Spleen (tissue), 11 donors: ENCODE measurements at regions not wholly inside any gene's neighbourhood (a gene's known extent, or its start where the extent isn't known, plus 50 kb on each side); places are given as distances from the start of the nearest gene placed in this dataset.

ENCODE experiments used
- DNase-seq: peaks from one replicate; pipeline ENCODE4 v3.0.0-alpha.2; 2020
- H3K27ac ChIP-seq, 8 donors: fragments of 200-600 bp; sonication (generic) in 7 of 8; 1 replicate in 4 of 8; 2 replicates in 4 of 8; pipeline versions ENCODE4 v1.5.0 to v1.8.0; 2016 to 2021; ENCODE audit warnings: inconsistent platforms in 4 of 8, mild to moderate bottlenecking in 4 of 8, moderate library complexity in 1 of 8
- H3K27me3 ChIP-seq, 7 donors: fragments of 200-600 bp; sonication (generic) in 6 of 7; replicated peaks in 1 of 7; 1 replicate in 4 of 7; 2 replicates in 3 of 7; pipeline versions ENCODE4 v1.5.0 to v1.8.0; 2016 to 2021; ENCODE audit warnings: inconsistent platforms in 3 of 7, mild to moderate bottlenecking in 1 of 7
- H3K36me3 ChIP-seq, 6 donors: fragments of 200-600 bp; sonication (generic) in 5 of 6; 1 replicate in 4 of 6; 2 replicates in 2 of 6; pipeline versions ENCODE4 v1.5.0 to v1.8.0; 2016 to 2021; ENCODE audit warnings: inconsistent platforms in 2 of 6
- H3K4me1 ChIP-seq, 6 donors: fragments of 200-600 bp; sonication (generic) in 5 of 6; 1 replicate in 3 of 6; 2 replicates in 3 of 6; pipeline versions ENCODE4 v1.5.0 to v1.8.0; 2016 to 2021; ENCODE audit warnings: inconsistent platforms in 3 of 6
- H3K4me3 ChIP-seq, 8 donors: fragments of 200-600 bp; sonication (generic) in 7 of 8; 1 replicate in 4 of 8; 2 replicates in 4 of 8; pipeline versions ENCODE4 v1.5.0 to v1.8.0; 2016 to 2021; ENCODE audit warnings: inconsistent platforms in 4 of 8, mild to moderate bottlenecking in 4 of 8, moderate library complexity in 2 of 8
- H3K9me3 ChIP-seq, 8 donors: fragments of 200-600 bp; sonication (generic) in 7 of 8; 1 replicate in 4 of 8; 2 replicates in 4 of 8; pipeline versions ENCODE4 v1.5.0 to v1.8.0; 2016 to 2021; ENCODE audit warnings: inconsistent platforms in 4 of 8
- POLR2A ChIP-seq, 3 donors: fragments of 450-650 bp; IDR thresholded peaks; one replicate each; pipeline ENCODE4 v1.5.1; 2017; ENCODE audit warnings: antibody characterized with exemption in 3 of 3, mild to moderate bottlenecking in 1 of 3
- POLR2AphosphoS5 ChIP-seq, 3 donors: sonication (generic); formaldehyde crosslinking; IDR thresholded peaks; one replicate each; pipeline ENCODE4 v1.5.1; 2017; ENCODE audit warnings: antibody characterized with exemption in 3 of 3
- WGBS, 5 donors: extraction: QIAGEN DNeasy Blood & Tissue Kit in 3 of 5; methylation state at CpG; one replicate each; pipeline versions ENCODE4 v1.1.5 to v1.1.7; 2013 to 2018; 5-methylcytosine and 5-hydroxymethylcytosine counted together
- intact Hi-C: fragments of 100-400 bp; cut with DNase I; formaldehyde crosslinking; loops from one replicate; pipeline ENCODE4 v1.15.0; 2023; ENCODE audit warnings: low total_unique reads
- TF ChIP-seq, protein P1 (sequence below), 11 experiments: fragments of 200-600 bp in 7 of 11; fragments of 450-650 bp in 4 of 11; sonication (generic) in 4 of 11; IDR thresholded peaks in 8 of 11; conservative IDR thresholded peaks in 3 of 11; 1 replicate in 7 of 11; 2 replicates in 4 of 11; pipeline versions ENCODE4 v1.4.0 to v1.8.0; 2016 to 2021; ENCODE audit warnings: antibody characterized with exemption in 11 of 11, inconsistent platforms in 4 of 11, mild to moderate bottlenecking in 1 of 11
- donor health status: healthy with polysubstance abuse.
- donor health status: DM: no; HTN: no; CAD: no; lungs with moderate emphysema.
- donor health status: DM: no; HTN: no; CAD: no.
- donor health status: Bipolar disorder and iron deficiency.
- donor health status: healthy.
- donor health status: DM: no; HTN: no; CAD: no.
- donor health status: DM: yes; HTN: yes; CAD: no.

DNA sequence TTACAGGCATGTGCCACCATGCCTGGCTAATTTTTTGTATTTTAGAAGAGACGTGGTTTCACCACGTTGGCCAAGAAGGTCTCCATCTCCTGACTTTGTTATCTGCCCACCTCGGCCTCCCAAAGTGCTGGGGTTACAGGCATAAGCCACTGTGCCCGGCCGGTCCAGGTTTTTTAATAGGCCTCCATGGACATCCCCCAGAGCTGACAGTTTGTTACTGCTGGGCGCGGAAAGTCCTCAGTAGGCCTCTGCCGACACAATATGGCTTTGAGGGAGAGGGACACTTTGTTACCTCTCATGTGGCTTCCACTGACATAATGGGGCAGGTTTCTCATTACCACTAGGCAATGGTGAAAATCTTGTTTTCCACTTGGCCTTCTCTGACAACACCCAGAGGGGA is 152.0 kb downstream of the WNT7A start:
- no peaks in the 10 kb centered on the region for H3K4me1 ChIP-seq
- DNase-seq: peak; percentile 35
- H3K36me3 ChIP-seq: no peaks in the 10 kb centered on the region
- TF ChIP-seq, protein P1, sequence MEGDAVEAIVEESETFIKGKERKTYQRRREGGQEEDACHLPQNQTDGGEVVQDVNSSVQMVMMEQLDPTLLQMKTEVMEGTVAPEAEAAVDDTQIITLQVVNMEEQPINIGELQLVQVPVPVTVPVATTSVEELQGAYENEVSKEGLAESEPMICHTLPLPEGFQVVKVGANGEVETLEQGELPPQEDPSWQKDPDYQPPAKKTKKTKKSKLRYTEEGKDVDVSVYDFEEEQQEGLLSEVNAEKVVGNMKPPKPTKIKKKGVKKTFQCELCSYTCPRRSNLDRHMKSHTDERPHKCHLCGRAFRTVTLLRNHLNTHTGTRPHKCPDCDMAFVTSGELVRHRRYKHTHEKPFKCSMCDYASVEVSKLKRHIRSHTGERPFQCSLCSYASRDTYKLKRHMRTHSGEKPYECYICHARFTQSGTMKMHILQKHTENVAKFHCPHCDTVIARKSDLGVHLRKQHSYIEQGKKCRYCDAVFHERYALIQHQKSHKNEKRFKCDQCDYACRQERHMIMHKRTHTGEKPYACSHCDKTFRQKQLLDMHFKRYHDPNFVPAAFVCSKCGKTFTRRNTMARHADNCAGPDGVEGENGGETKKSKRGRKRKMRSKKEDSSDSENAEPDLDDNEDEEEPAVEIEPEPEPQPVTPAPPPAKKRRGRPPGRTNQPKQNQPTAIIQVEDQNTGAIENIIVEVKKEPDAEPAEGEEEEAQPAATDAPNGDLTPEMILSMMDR (IDR thresholded peaks at IDR 0.05 in 8 of 11, conservative IDR thresholded peaks at IDR 0.05 in 3 of 11): no peak
- no peak for TF ChIP-seq POLR2A (IDR thresholded peaks at IDR 0.05)
- TF ChIP-seq POLR2AphosphoS5 (IDR thresholded peaks at IDR 0.05): no peak
- no peak overlapping the region for H3K4me3 ChIP-seq
- WGBS, 5 donors: 83 to 95% (median 86%) methylated on average over 8 of the region's 8 CpGs
- H3K9me3 ChIP-seq: peaks cover 0 to 21% (median 9%) of the 10 kb centered on the region in 8 donors
- intact Hi-C loops: no loop called here
- H3K27me3 ChIP-seq: peaks cover 0 to 14% (median 0%) of the 10 kb centered on the region in 7 donors
- H3K27ac ChIP-seq: no peak overlapping the region

DNA sequence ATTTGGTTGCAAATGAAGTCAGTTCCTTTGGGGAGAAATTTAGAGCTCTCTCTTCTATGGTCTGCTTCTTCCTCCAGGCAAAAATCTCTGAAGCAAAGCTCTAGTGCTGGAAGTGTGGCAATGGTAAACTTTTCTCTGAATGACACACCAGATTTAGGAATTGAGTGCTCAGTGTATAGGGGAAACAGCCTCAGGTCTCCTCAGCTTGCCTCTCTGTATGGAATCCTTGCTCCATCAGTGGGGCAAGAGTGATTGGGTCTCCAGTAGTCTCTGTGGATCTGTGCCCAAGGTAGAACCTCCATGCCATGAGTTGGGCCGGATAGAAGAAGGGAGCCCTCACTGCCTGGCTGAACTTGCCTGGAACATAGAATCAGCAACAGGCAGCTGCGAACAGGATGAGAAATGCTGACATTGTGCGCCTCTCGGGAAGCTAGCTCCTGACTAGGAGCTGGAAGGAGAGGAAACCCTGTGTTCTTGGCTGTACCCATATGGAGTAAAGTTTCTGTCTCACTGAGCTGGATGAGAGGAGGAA is 156.1 kb downstream of the WNT7A start:
- H3K4me3 ChIP-seq: no peak overlapping the region
- peaks cover 0 to 5% (median 0%) of the 10 kb centered on the region in 7 donors for H3K27me3 ChIP-seq
- H3K9me3 ChIP-seq: peaks cover 0 to 32% (median 19%) of the 10 kb centered on the region in 8 donors
- TF ChIP-seq, protein P1 (IDR thresholded peaks at IDR 0.05 in 8 of 11, conservative IDR thresholded peaks at IDR 0.05 in 3 of 11): no peak
- TF ChIP-seq POLR2AphosphoS5 (IDR thresholded peaks at IDR 0.05): no peak
- H3K36me3 ChIP-seq: no peaks in the 10 kb centered on the region
- H3K27ac ChIP-seq: no peak overlapping the region
- intact Hi-C loops: no loop called here
- 86 to 96% (median 93%) methylated on average over 4 of the region's 4 CpGs for WGBS, 5 donors
- no peaks in the 10 kb centered on the region for H3K4me1 ChIP-seq
- no peak for DNase-seq

DNA sequence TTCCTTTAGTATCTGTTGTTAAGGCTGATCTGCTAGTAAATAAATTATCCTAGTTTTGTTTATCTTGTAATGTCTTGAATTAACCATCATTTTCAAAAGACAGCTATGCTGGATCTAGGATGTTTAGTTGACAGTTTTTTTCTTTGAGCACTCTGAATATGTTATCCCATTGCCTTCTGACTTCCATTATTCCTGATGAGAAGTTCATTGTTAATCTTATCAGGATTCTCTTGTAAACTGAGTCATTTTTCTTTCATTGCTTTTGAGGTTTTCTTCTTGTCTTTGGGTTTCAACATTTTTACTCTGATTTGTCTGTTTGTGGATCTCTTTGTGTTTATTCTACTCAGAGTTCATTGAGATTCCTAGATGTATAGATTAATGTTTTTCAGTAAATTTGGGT is 157.7 kb downstream of the WNT7A start:
- Histone ChIP-seq H3K27me3 (no peaks in the 10 kb centered on the region), H3K9me3 (peaks cover 0 to 32% (median 19%) of the 10 kb centered on the region in 8 donors), H3K4me1 (no peaks in the 10 kb centered on the region), H3K36me3 (no peaks in the 10 kb centered on the region), H3K27ac (no peak overlapping the region), H3K4me3 (no peak overlapping the region)
- intact Hi-C loops: no loop called here
- DNase-seq: no peak
- TF ChIP-seq POLR2A (IDR thresholded peaks at IDR 0.05) (no peak), POLR2AphosphoS5 (IDR thresholded peaks at IDR 0.05) (no peak)
- TF ChIP-seq, protein P1 (IDR thresholded peaks at IDR 0.05 in 8 of 11, conservative IDR thresholded peaks at IDR 0.05 in 3 of 11): no peak

DNA sequence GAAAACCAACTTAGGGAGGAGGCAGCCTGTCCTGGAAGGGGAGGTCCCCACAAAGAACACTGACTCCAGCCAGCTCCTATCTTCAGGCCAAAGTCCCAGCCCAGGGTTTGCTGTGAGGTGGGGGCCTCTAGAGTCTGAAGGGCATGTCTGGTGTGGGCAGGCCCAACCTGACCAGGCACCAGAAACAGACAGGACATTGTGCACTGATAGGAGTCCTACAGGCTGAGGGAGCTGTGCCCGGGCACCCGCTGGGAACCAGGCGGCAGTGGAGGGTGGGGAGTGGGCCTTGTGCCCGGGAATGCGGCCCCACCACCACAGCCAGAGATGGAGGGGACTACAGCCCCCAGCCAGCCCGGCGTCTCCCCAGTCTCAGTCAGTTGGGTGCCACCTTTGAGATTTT is 161.4 kb downstream of the WNT7A start:
- no peaks in the 10 kb centered on the region for H3K36me3 ChIP-seq
- intact Hi-C loops: no loop called here
- H3K27me3 ChIP-seq: no peaks in the 10 kb centered on the region
- DNase-seq: peak; percentile 64
- H3K4me3 ChIP-seq: no peak overlapping the region
- TF ChIP-seq POLR2A (IDR thresholded peaks at IDR 0.05) (no peak), POLR2AphosphoS5 (IDR thresholded peaks at IDR 0.05) (no peak)
- TF ChIP-seq, protein P1 (IDR thresholded peaks at IDR 0.05 in 8 of 11, conservative IDR thresholded peaks at IDR 0.05 in 3 of 11): no peak
- 85 to 93% (median 88%) methylated on average over 7 of the region's 7 CpGs for WGBS, 5 donors
- no peak overlapping the region for H3K27ac ChIP-seq
- H3K9me3 ChIP-seq: peaks cover 0 to 25% (median 12%) of the 10 kb centered on the region in 8 donors
- no peaks in the 10 kb centered on the region for H3K4me1 ChIP-seq
